ENCODE measurements at regions not wholly inside any gene's neighbourhood (a gene's known extent, or its start where the extent isn't known, plus 50 kb on each side); places are given as distances from the start of the nearest gene placed in this dataset.

DNA sequence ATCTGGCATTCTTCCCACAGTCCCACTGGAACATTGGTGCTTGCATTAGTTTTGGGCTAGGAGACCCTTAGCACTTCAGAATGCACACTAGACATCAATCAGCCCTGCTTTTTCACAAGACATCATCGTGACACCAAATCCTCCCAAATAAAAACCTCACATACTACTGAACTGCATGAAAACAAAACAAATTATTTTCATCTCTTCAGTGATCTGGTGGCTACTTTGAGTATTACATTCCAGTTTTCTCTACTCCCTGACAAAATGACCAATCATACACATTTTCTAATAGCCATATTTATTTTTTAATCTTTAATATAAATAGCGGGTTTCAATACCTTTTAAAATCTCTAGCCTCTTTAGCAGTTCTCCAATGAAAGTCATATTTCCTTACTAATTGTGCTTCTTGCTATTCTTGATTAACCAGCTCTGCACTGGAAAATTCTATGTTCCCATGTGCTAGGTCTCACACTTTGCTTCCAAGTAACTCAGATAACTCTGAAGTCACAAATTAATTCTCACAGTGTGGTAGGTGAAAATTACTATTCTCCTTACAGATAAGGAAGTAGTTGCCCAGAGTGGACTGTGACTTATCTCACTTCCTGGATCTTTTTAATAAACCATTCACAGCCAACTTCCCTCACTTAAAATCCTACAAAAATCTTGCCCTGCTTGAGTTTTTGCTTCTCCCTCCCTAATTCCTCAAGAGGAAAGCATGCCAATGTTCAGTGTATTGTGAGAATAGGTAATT lies 82.5 kb upstream of the EPB41L3 start:
- H4K20me1 ChIP-seq (ENCODE audit: control insufficient read depth, extremely low read depth, insufficient read depth, low read length): no peaks in the 10 kb centered on the region
- no peak overlapping the region for H2AFZ ChIP-seq (ENCODE audit: control insufficient read depth, low read length)
- H3K27me3 ChIP-seq (ENCODE audit: control insufficient read depth, extremely low read depth, insufficient read depth, low read length): peaks cover 37% of the 10 kb centered on the region
- dilution Hi-C loops (cut with MboI; ENCODE audit: extremely low pct_ligation_motif_present, low sequenced_read_pairs): no loop called here
- H3K27ac ChIP-seq (ENCODE audit: control insufficient read depth, insufficient read depth, low read length): no peak overlapping the region
- no peaks in the 10 kb centered on the region for H3K9me1 ChIP-seq (ENCODE audit: control insufficient read depth, extremely low read depth, insufficient read depth, low read length)
- TF ChIP-seq, protein P1, sequence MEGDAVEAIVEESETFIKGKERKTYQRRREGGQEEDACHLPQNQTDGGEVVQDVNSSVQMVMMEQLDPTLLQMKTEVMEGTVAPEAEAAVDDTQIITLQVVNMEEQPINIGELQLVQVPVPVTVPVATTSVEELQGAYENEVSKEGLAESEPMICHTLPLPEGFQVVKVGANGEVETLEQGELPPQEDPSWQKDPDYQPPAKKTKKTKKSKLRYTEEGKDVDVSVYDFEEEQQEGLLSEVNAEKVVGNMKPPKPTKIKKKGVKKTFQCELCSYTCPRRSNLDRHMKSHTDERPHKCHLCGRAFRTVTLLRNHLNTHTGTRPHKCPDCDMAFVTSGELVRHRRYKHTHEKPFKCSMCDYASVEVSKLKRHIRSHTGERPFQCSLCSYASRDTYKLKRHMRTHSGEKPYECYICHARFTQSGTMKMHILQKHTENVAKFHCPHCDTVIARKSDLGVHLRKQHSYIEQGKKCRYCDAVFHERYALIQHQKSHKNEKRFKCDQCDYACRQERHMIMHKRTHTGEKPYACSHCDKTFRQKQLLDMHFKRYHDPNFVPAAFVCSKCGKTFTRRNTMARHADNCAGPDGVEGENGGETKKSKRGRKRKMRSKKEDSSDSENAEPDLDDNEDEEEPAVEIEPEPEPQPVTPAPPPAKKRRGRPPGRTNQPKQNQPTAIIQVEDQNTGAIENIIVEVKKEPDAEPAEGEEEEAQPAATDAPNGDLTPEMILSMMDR (optimal IDR thresholded peaks at IDR 0.05 in 1 of 3, IDR thresholded peaks at IDR 0.05 in 1 of 3, conservative IDR thresholded peaks at IDR 0.05 in 1 of 3; ENCODE audit: extremely low read depth in 1 of 3, insufficient read depth in 2 of 3, low read length in 3 of 3): no peak
- no peak for TF ChIP-seq EZH2 (IDR thresholded peaks at IDR 0.05; ENCODE audit: low read length)
- H3K9ac ChIP-seq (ENCODE audit: control insufficient read depth, extremely low read depth, insufficient read depth, low read length): no peak overlapping the region
- H3K4me3 ChIP-seq (ENCODE audit: control insufficient read depth in 2 of 3, extremely low read depth in 1 of 3, insufficient read depth in 2 of 3, low read depth in 1 of 3, low read length in 3 of 3): no peak overlapping the region
- no peaks in the 10 kb centered on the region for H3K36me3 ChIP-seq (ENCODE audit: control insufficient read depth in 2 of 2, extremely low read depth in 1 of 2, insufficient read depth in 2 of 2, low read length in 2 of 2)
- H3K9me3 ChIP-seq (ENCODE audit: control insufficient read depth, low read depth, low read length): no peaks in the 10 kb centered on the region
- no peak overlapping the region for H3K4me2 ChIP-seq (ENCODE audit: control insufficient read depth, extremely low read depth, insufficient read depth, low read depth, low read length)
- no peaks in the 10 kb centered on the region for H3K79me2 ChIP-seq (ENCODE audit: control insufficient read depth, insufficient read depth, low read length)
- peaks cover 4% of the 10 kb centered on the region for H3K4me1 ChIP-seq (ENCODE audit: control insufficient read depth, extremely low read depth, insufficient read depth, low read length)
- DNase-seq (ENCODE audit: low read depth, low spot score) (no peak), FAIRE-seq (no peak)

DNA sequence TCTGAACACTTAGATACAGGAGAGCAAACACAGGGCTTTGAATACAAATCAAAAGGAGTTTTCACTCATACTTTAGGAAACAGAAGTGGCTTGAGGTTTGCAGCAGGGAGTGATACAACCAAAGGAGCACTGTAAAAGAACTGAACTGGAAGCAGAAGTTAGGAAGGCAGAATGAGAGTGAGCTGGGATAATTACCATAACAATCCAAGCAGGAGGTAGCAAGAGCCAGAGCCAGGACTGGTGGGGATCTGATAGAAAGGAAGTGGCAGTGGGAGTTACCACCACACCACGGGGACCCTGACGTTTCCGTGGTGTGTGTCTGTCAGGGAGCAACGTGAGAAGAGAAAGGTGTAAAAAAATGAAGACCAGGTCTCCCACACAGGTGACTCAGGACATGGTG lies 81.3 kb upstream of the EPB41L3 start:
- H3K9me3 ChIP-seq (ENCODE audit: control insufficient read depth, low read depth, low read length): no peaks in the 10 kb centered on the region
- DNase-seq (ENCODE audit: low read depth, low spot score) (no peak), FAIRE-seq (no peak)
- no peak overlapping the region for H2AFZ ChIP-seq (ENCODE audit: control insufficient read depth, low read length)
- TF ChIP-seq EZH2 (IDR thresholded peaks at IDR 0.05; ENCODE audit: low read length): no peak
- TF ChIP-seq, protein P1 (optimal IDR thresholded peaks at IDR 0.05 in 1 of 3, IDR thresholded peaks at IDR 0.05 in 1 of 3, conservative IDR thresholded peaks at IDR 0.05 in 1 of 3; ENCODE audit: extremely low read depth in 1 of 3, insufficient read depth in 2 of 3, low read length in 3 of 3): no peak
- no peak overlapping the region for H3K4me3 ChIP-seq (ENCODE audit: control insufficient read depth in 2 of 3, extremely low read depth in 1 of 3, insufficient read depth in 2 of 3, low read depth in 1 of 3, low read length in 3 of 3)
- H3K4me1 ChIP-seq (ENCODE audit: control insufficient read depth, extremely low read depth, insufficient read depth, low read length): peaks cover 9% of the 10 kb centered on the region
- dilution Hi-C loops (cut with MboI; ENCODE audit: extremely low pct_ligation_motif_present, low sequenced_read_pairs): no loop called here
- H3K36me3 ChIP-seq (ENCODE audit: control insufficient read depth in 2 of 2, extremely low read depth in 1 of 2, insufficient read depth in 2 of 2, low read length in 2 of 2): no peaks in the 10 kb centered on the region
- H3K27ac ChIP-seq (ENCODE audit: control insufficient read depth, insufficient read depth, low read length): no peak overlapping the region
- H3K79me2 ChIP-seq (ENCODE audit: control insufficient read depth, insufficient read depth, low read length): no peaks in the 10 kb centered on the region
- no peaks in the 10 kb centered on the region for H4K20me1 ChIP-seq (ENCODE audit: control insufficient read depth, extremely low read depth, insufficient read depth, low read length)
- H3K4me2 ChIP-seq (ENCODE audit: control insufficient read depth, extremely low read depth, insufficient read depth, low read depth, low read length): no peak overlapping the region
- H3K9me1 ChIP-seq (ENCODE audit: control insufficient read depth, extremely low read depth, insufficient read depth, low read length): no peaks in the 10 kb centered on the region
- peaks cover 32% of the 10 kb centered on the region for H3K27me3 ChIP-seq (ENCODE audit: control insufficient read depth, extremely low read depth, insufficient read depth, low read length)
- H3K9ac ChIP-seq (ENCODE audit: control insufficient read depth, extremely low read depth, insufficient read depth, low read length): no peak overlapping the region

Data from keratinocyte (primary cell).